Liver (tissue), 8 donors: ENCODE measurements at regions not wholly inside any gene's neighbourhood (a gene's known extent, or its start where the extent isn't known, plus 50 kb on each side); places are given as distances from the start of the nearest gene placed in this dataset.

Experiments
- DNase-seq: peaks from one replicate; pipeline ENCODE4 v3.0.0-alpha.2; 2017; ENCODE audit warnings: low spot score
- H3K27ac ChIP-seq, 2 donors: one replicate each; pipeline ENCODE4 v1.7.0; 2013; ENCODE audit warnings: inconsistent platforms in 2 of 2, low read length in 2 of 2, control low read depth in 1 of 2, low read depth in 1 of 2, mild to moderate bottlenecking in 1 of 2
- H3K27me3 ChIP-seq, 4 donors: one replicate each; pipeline versions ENCODE4 v1.6.1 to v1.7.0; 2013; ENCODE audit warnings: low read length in 3 of 4, inconsistent platforms in 1 of 4, mild to moderate bottlenecking in 1 of 4, moderate library complexity in 1 of 4; ENCODE audit not compliant: control insufficient read depth in 4 of 4, insufficient read depth in 4 of 4
- H3K36me3 ChIP-seq, 4 donors: one replicate each; pipeline versions ENCODE4 v1.6.1 to v1.7.0; 2013; ENCODE audit warnings: low read length in 3 of 4, mild to moderate bottlenecking in 3 of 4, low read depth in 1 of 4, moderate library complexity in 1 of 4; ENCODE audit not compliant: control insufficient read depth in 4 of 4, insufficient read depth in 3 of 4
- H3K4me1 ChIP-seq, 4 donors: one replicate each; pipeline versions ENCODE4 v1.6.1 to v1.7.0; 2013; ENCODE audit warnings: low read length in 3 of 4, mild to moderate bottlenecking in 3 of 4, moderate library complexity in 1 of 4; ENCODE audit not compliant: control insufficient read depth in 4 of 4, insufficient read depth in 4 of 4
- H3K4me3 ChIP-seq, 3 donors: one replicate each; pipeline versions ENCODE4 v1.6.1 to v1.7.0; 2013; ENCODE audit warnings: low read length in 3 of 3, control low read depth in 1 of 3, low read depth in 1 of 3, mild to moderate bottlenecking in 1 of 3
- H3K9ac ChIP-seq, 2 donors: one replicate each; pipeline ENCODE4 v1.7.0; 2013; ENCODE audit warnings: low read length in 2 of 2, mild to moderate bottlenecking in 2 of 2, moderate library complexity in 2 of 2, control low read depth in 1 of 2, low read depth in 1 of 2
- H3K9me3 ChIP-seq, 4 donors: one replicate each; pipeline versions ENCODE4 v1.6.1 to v1.7.0; 2013; ENCODE audit warnings: low read length in 3 of 4; ENCODE audit not compliant: control insufficient read depth in 4 of 4
- ATF3 ChIP-seq: IDR thresholded peaks from 2 replicates; pipeline ENCODE4 v1.6.1; 2016; ENCODE audit warnings: antibody characterized with exemption
- CTCF ChIP-seq: fragments of 150-350 bp; IDR thresholded peaks from 2 replicates; pipeline ENCODE4 v1.5.1; 2017; ENCODE audit warnings: improper control_type of control experiment, low read depth, low read length; ENCODE audit not compliant: missing input control
- EGR1 ChIP-seq, 2 donors: IDR thresholded peaks; 2 replicates each; pipeline ENCODE4 v1.6.1; 2016 to 2018; ENCODE audit warnings: antibody characterized with exemption in 2 of 2, low read depth in 2 of 2
- FOXA1 ChIP-seq: IDR thresholded peaks from 2 replicates; pipeline ENCODE4 v1.6.1; 2016; ENCODE audit warnings: antibody characterized with exemption
- FOXA2 ChIP-seq: IDR thresholded peaks from 2 replicates; pipeline ENCODE4 v1.6.1; 2016; ENCODE audit warnings: antibody characterized with exemption
- GABPA ChIP-seq, 2 donors: IDR thresholded peaks in 1 of 2; conservative IDR thresholded peaks in 1 of 2; 2 replicates each; pipeline ENCODE4 v1.6.1; 2016; ENCODE audit warnings: antibody characterized with exemption in 2 of 2, mild to moderate bottlenecking in 1 of 2, moderate library complexity in 1 of 2
- HNF4A ChIP-seq, 2 donors: conservative IDR thresholded peaks; 2 replicates each; pipeline ENCODE4 v1.6.1; 2016; ENCODE audit warnings: antibody characterized with exemption in 2 of 2, mild to moderate bottlenecking in 2 of 2
- JUND ChIP-seq, 2 donors: IDR thresholded peaks; 2 replicates each; pipeline ENCODE4 v1.6.1; 2016; ENCODE audit warnings: antibody characterized with exemption in 2 of 2
- MAX ChIP-seq: IDR thresholded peaks from 2 replicates; pipeline ENCODE4 v1.6.1; 2016; ENCODE audit warnings: antibody characterized with exemption
- NR2F2 ChIP-seq: IDR thresholded peaks from 2 replicates; pipeline ENCODE4 v1.6.1; 2016; ENCODE audit warnings: antibody characterized with exemption
- RAD21 ChIP-seq, 2 donors: IDR thresholded peaks; 2 replicates each; pipeline ENCODE4 v1.6.1; 2016; ENCODE audit warnings: antibody characterized with exemption in 2 of 2, mild to moderate bottlenecking in 2 of 2
- REST ChIP-seq: IDR thresholded peaks from 2 replicates; pipeline ENCODE4 v1.6.1; 2016; ENCODE audit warnings: antibody characterized with exemption, mild to moderate bottlenecking
- RXRA ChIP-seq, 2 donors: IDR thresholded peaks; 2 replicates each; pipeline ENCODE4 v1.6.1; 2017 to 2018; ENCODE audit warnings: antibody characterized with exemption in 2 of 2, mild to moderate bottlenecking in 1 of 2
- SP1 ChIP-seq: IDR thresholded peaks from 2 replicates; pipeline ENCODE4 v1.6.1; 2018; ENCODE audit warnings: antibody characterized with exemption, mild to moderate bottlenecking
- TAF1 ChIP-seq: conservative IDR thresholded peaks from 2 replicates; pipeline ENCODE4 v1.6.1; 2016; ENCODE audit warnings: antibody characterized with exemption, mild to moderate bottlenecking
- ZBTB33 ChIP-seq: IDR thresholded peaks from 2 replicates; pipeline ENCODE4 v1.6.1; 2016; ENCODE audit warnings: antibody characterized with exemption
- WGBS: extraction: QIAGEN DNeasy Blood & Tissue Kit; methylation state at CpG from one replicate; pipeline ENCODE4 v1.1.7; 2013; 5-methylcytosine and 5-hydroxymethylcytosine counted together
- donor health status: healthy.
- donor health status: healthy.
- donor health status: healthy.
- donor health status: healthy.
- donor health status: healthy.

- Histone ChIP-seq H3K27ac (no peak overlapping the region), H3K4me1 (no peaks in the 10 kb centered on the region), H3K36me3 (no peaks in the 10 kb centered on the region), H3K9me3 (no peaks in the 10 kb centered on the region), H3K27me3 (no peaks in the 10 kb centered on the region), H3K4me3 (no peak overlapping the region), H3K9ac (no peak overlapping the region)
- no peak for TF ChIP-seq EGR1 (IDR thresholded peaks at IDR 0.05; ENCODE audit: low read depth in 2 of 2)
- no peak for TF ChIP-seq HNF4A (conservative IDR thresholded peaks at IDR 0.05)
- TF ChIP-seq CTCF = no peak
- no peak for TF ChIP-seq GABPA (IDR thresholded peaks at IDR 0.05 in 1 of 2, conservative IDR thresholded peaks at IDR 0.05 in 1 of 2)
- TF ChIP-seq JUND (IDR thresholded peaks at IDR 0.05) = no peak
- no peak for DNase-seq
- WGBS = 87% methylated on average over 4 of the region's 4 CpGs
Observed at GRCh38 chr1:53379662-53380002, 51.8 kb upstream of the LRP8 start.

- no peak overlapping the region for H3K9ac ChIP-seq
- no peaks in the 10 kb centered on the region for H3K9me3 ChIP-seq
- no peak for DNase-seq
- TF ChIP-seq SP1 (no peak), ZBTB33 (no peak), JUND (IDR thresholded peaks at IDR 0.05) (no peak), ATF3 (no peak), HNF4A (conservative IDR thresholded peaks at IDR 0.05) (no peak), TAF1 (no peak)
- H3K36me3 ChIP-seq = no peaks in the 10 kb centered on the region
- no peak overlapping the region for H3K4me3 ChIP-seq
- no peaks in the 10 kb centered on the region for H3K4me1 ChIP-seq
- H3K27ac ChIP-seq = no peak overlapping the region
- no peaks in the 10 kb centered on the region for H3K27me3 ChIP-seq
- WGBS = 70% methylated on average over 5 of the region's 5 CpGs
Observed at GRCh38 chr1:53380296-53380695, 52.4 kb upstream of the LRP8 start.

- 69% methylated on average over 8 of the region's 8 CpGs for WGBS
- Histone ChIP-seq H3K9ac (no peak overlapping the region), H3K4me1 (no peaks in the 10 kb centered on the region), H3K27ac (no peak overlapping the region), H3K36me3 (no peaks in the 10 kb centered on the region), H3K9me3 (peaks cover 0 to 3% (median under 1%) of the 10 kb centered on the region in 4 donors), H3K4me3 (no peak overlapping the region), H3K27me3 (no peaks in the 10 kb centered on the region)
- no peak for TF ChIP-seq JUND (IDR thresholded peaks at IDR 0.05)
- TF ChIP-seq RAD21 (IDR thresholded peaks at IDR 0.05) = no peak
- no peak for TF ChIP-seq REST
- TF ChIP-seq GABPA (IDR thresholded peaks at IDR 0.05 in 1 of 2, conservative IDR thresholded peaks at IDR 0.05 in 1 of 2) = no peak
- TF ChIP-seq FOXA2 = no peak
- no peak for TF ChIP-seq HNF4A (conservative IDR thresholded peaks at IDR 0.05)
- no peak for TF ChIP-seq SP1
- TF ChIP-seq EGR1 (IDR thresholded peaks at IDR 0.05; ENCODE audit: low read depth in 2 of 2) = no peak
- no peak for TF ChIP-seq ZBTB33
- TF ChIP-seq MAX = no peak
- no peak for TF ChIP-seq NR2F2
- no peak for TF ChIP-seq RXRA (IDR thresholded peaks at IDR 0.05)
- TF ChIP-seq TAF1 = no peak
- TF ChIP-seq FOXA1 = no peak
- TF ChIP-seq ATF3 = no peak
- no peak for DNase-seq
Observed at GRCh38 chr1:53381790-53382401, 54.0 kb upstream of the LRP8 start.
